HEK293 (cell line): ENCODE measurements at regions not wholly inside any gene's neighbourhood (a gene's known extent, or its start where the extent isn't known, plus 50 kb on each side); places are given as distances from the start of the nearest gene placed in this dataset.
A peak's percentile ranks its signal among the peaks of the same experiment; 100 is the strongest.

Experiments used
- CTCF ChIA-PET: fragments of 350-600 bp; formaldehyde crosslinking; extraction: SDS; loops from one replicate; lab custom pipeline; 2021; ENCODE audit warnings: antibody characterized with exemption; lab: Yijun Ruan, JAX
- POLR2A ChIA-PET: fragments of 300-600 bp; formaldehyde crosslinking; extraction: SDS; loops from one replicate; lab custom pipeline; 2020; ENCODE audit warnings: antibody characterized with exemption, inconsistent platforms; lab: Yijun Ruan, JAX
- H3K27ac ChIP-seq: fragments of 200-500 bp; sonication (Bioruptor generic); 2 replicates; pipeline ENCODE4 v1.5.1; 2014; ENCODE audit warnings: low read depth, low read length, control low read depth, inconsistent platforms; ENCODE audit errors: extremely low read depth
- H3K36me3 ChIP-seq, 2 experiments: fragments of 200-500 bp in 1 of 2; sonication (Bioruptor generic) in 1 of 2; 1 replicate in 1 of 2; 2 replicates in 1 of 2; pipeline ENCODE4 v1.5.1; 2014 to 2017; ENCODE audit warnings: inconsistent platforms in 2 of 2, low read length in 2 of 2; ENCODE audit not compliant: control insufficient read depth in 2 of 2, insufficient read depth in 1 of 2
- H3K4me1 ChIP-seq: fragments of 200-500 bp; sonication (Bioruptor generic); 2 replicates; pipeline ENCODE4 v1.5.1; 2014; ENCODE audit warnings: mild to moderate bottlenecking, low read length, inconsistent platforms; ENCODE audit not compliant: control insufficient read depth, insufficient read depth
- H3K4me3 ChIP-seq: 2 replicates; pipeline ENCODE4 v1.5.1; 2011; ENCODE audit warnings: low read depth, mild to moderate bottlenecking, control low read depth, low read length, moderate library complexity
- H3K9me3 ChIP-seq: fragments of 200-500 bp; sonication (Bioruptor generic); 2 replicates; pipeline ENCODE4 v1.5.1; 2014; ENCODE audit warnings: low read depth, low read length, inconsistent platforms; ENCODE audit not compliant: control insufficient read depth, insufficient read depth
- SETDB1 ChIP-seq: IDR thresholded peaks from one replicate; pipeline ENCODE4 v1.6.1; 2017; ENCODE audit warnings: mild to moderate bottlenecking, low read length, moderate library complexity, mixed read lengths; ENCODE audit not compliant: insufficient read length
- TCF7L2 ChIP-seq: IDR thresholded peaks from 2 replicates; pipeline ENCODE4 v1.6.1; 2011; ENCODE audit warnings: low read depth, mild to moderate bottlenecking, inconsistent platforms, low read length, moderate library complexity, borderline replicate concordance
- TRIM28 ChIP-seq: IDR thresholded peaks from 2 replicates; pipeline ENCODE4 v1.6.1; 2011; ENCODE audit warnings: low read length, control low read depth, borderline replicate concordance
- YY1 ChIP-seq: fragments of 450-650 bp; formaldehyde crosslinking; IDR thresholded peaks from 2 replicates; pipeline ENCODE4 v1.5.1; 2018; ENCODE audit warnings: missing biosample characterization, missing genetic modification characterization
- ZNF175 ChIP-seq: fragments of 450-650 bp; formaldehyde crosslinking; IDR thresholded peaks from 2 replicates; pipeline ENCODE4 v1.5.1; 2016; ENCODE audit warnings: missing biosample characterization, missing genetic modification characterization
- ZNF274 ChIP-seq, 2 experiments: fragments of 200-500 bp in 1 of 2; fragments of 450-650 bp in 1 of 2; sonication (Bioruptor generic) in 1 of 2; formaldehyde crosslinking in 1 of 2; IDR thresholded peaks; 2 replicates each; pipeline versions ENCODE4 v1.5.1 to v1.6.1; 2014 to 2016; ENCODE audit warnings: borderline replicate concordance in 1 of 2, inconsistent platforms in 1 of 2, low read length in 1 of 2, missing biosample characterization in 1 of 2, missing genetic modification characterization in 1 of 2
- ZNF311 ChIP-seq: fragments of 450-650 bp; formaldehyde crosslinking; IDR thresholded peaks from 2 replicates; pipeline ENCODE4 v1.5.1; 2017; ENCODE audit warnings: missing biosample characterization, missing genetic modification characterization, borderline replicate concordance
- ZNF404 ChIP-seq: fragments of 450-650 bp; formaldehyde crosslinking; IDR thresholded peaks from 2 replicates; pipeline ENCODE4 v1.5.1; 2017; ENCODE audit warnings: missing biosample characterization, missing genetic modification characterization
- ZNF514 ChIP-seq: fragments of 450-650 bp; formaldehyde crosslinking; IDR thresholded peaks from 2 replicates; pipeline ENCODE4 v1.5.1; 2016; ENCODE audit warnings: missing biosample characterization, missing genetic modification characterization
- ZNF530 ChIP-seq: fragments of 450-650 bp; formaldehyde crosslinking; IDR thresholded peaks from 2 replicates; pipeline ENCODE4 v1.5.1; 2016; ENCODE audit warnings: low read depth, missing biosample characterization, missing genetic modification characterization
- ZNF549 ChIP-seq: fragments of 450-650 bp; IDR thresholded peaks from 2 replicates; pipeline ENCODE4 v1.5.1; 2018; ENCODE audit warnings: missing biosample characterization, missing genetic modification characterization, mild to moderate bottlenecking, inconsistent platforms, moderate library complexity
- ZNF585B ChIP-seq: fragments of 450-650 bp; formaldehyde crosslinking; IDR thresholded peaks from 2 replicates; pipeline ENCODE4 v1.5.1; 2016; ENCODE audit warnings: missing biosample characterization, missing genetic modification characterization
- ZNF621 ChIP-seq: fragments of 450-650 bp; formaldehyde crosslinking; IDR thresholded peaks from 2 replicates; pipeline ENCODE4 v1.5.1; 2017; ENCODE audit warnings: missing biosample characterization, missing genetic modification characterization
- ZNF624 ChIP-seq: fragments of 450-650 bp; formaldehyde crosslinking; IDR thresholded peaks from 2 replicates; pipeline ENCODE4 v1.5.1; 2017; ENCODE audit warnings: missing biosample characterization, missing genetic modification characterization
- ZNF626 ChIP-seq: fragments of 450-650 bp; sonication (Bioruptor Pico); formaldehyde crosslinking; IDR thresholded peaks from 2 replicates; pipeline ENCODE4 v1.5.1; 2018; ENCODE audit warnings: missing biosample characterization, missing genetic modification characterization, inconsistent platforms
- TF ChIP-seq, protein P1 (sequence below): fragments of 450-650 bp; formaldehyde crosslinking; conservative IDR thresholded peaks from 2 replicates; pipeline ENCODE4 v1.5.1; 2016; ENCODE audit warnings: low read depth, missing biosample characterization, missing genetic modification characterization
- TF ChIP-seq, protein P2 (sequence below): fragments of 450-650 bp; formaldehyde crosslinking; IDR thresholded peaks from 2 replicates; pipeline ENCODE4 v1.5.1; 2016; ENCODE audit warnings: missing biosample characterization, missing genetic modification characterization

DNA sequence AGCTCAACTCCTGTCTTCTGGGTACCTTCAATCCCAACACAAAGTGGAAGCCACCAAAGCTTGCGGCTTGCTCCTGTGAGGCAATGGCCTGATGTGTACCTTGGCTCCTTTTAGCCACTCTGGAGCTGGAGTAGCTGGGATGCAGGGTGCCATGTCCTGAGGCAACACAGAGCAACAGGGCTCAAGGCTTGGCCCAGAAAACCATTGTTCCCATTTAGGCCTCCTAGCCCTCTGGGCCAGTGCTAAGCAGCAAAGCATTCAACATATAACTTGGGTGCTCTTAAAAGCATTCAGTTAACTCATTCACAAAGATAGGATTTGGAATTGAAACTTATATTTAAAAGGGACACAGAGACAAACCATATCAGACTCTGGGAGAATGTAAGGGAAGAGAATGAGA lies 194.5 kb upstream of the ARHGEF9 start:
- ChIA-PET POLR2A (no interaction called here), CTCF (no interaction called here)
- TF ChIP-seq TRIM28 (peak; percentile 70; the same call in 1 of the 2 replicates), TCF7L2 (no peak), SETDB1 (peak; percentile 47), ZNF274 (IDR thresholded peaks at IDR 0.05; ENCODE audit: low read length) (no peak), ZNF274 (tag by site-specific recombination; IDR thresholded peaks at IDR 0.05; ENCODE audit: borderline replicate concordance) (no peak), ZNF311 (tag by site-specific recombination) (no peak), ZNF585B (peak; percentile 97), ZNF514 (no peak), YY1 (no peak)
- TF ChIP-seq, protein P1, sequence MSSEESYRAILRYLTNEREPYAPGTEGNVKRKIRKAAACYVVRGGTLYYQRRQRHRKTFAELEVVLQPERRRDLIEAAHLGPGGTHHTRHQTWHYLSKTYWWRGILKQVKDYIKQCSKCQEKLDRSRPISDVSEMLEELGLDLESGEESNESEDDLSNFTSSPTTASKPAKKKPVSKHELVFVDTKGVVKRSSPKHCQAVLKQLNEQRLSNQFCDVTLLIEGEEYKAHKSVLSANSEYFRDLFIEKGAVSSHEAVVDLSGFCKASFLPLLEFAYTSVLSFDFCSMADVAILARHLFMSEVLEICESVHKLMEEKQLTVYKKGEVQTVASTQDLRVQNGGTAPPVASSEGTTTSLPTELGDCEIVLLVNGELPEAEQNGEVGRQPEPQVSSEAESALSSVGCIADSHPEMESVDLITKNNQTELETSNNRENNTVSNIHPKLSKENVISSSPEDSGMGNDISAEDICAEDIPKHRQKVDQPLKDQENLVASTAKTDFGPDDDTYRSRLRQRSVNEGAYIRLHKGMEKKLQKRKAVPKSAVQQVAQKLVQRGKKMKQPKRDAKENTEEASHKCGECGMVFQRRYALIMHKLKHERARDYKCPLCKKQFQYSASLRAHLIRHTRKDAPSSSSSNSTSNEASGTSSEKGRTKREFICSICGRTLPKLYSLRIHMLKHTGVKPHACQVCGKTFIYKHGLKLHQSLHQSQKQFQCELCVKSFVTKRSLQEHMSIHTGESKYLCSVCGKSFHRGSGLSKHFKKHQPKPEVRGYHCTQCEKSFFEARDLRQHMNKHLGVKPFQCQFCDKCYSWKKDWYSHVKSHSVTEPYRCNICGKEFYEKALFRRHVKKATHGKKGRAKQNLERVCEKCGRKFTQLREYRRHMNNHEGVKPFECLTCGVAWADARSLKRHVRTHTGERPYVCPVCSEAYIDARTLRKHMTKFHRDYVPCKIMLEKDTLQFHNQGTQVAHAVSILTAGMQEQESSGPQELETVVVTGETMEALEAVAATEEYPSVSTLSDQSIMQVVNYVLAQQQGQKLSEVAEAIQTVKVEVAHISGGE (tag by site-specific recombination) = no peak
- Histone ChIP-seq H3K27ac (no peak overlapping the region), H3K36me3 (no peaks in the 10 kb centered on the region), H3K4me3 (no peak overlapping the region), H3K4me1 (no peaks in the 10 kb centered on the region), H3K9me3 (peaks cover 9% of the 10 kb centered on the region)

DNA sequence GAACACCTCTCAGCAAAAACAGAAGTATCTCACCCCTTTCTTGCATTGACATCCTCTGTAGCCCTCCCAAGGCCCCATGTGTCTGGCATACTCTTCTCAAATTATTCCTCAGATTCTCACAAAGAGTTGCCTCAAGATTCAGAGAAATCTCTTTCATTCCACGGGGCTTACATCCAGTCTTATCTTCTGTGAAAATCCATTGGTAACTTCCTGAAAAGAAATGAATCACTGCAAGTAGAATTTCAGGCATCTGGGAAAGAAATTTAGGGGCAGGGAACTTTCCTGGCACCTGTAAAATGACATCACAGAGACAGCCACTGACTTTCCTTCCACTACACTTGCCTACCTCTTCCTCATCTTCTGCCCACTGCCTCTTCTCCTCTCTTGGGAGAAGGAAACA lies 182.5 kb upstream of the ARHGEF9 start:
- Histone ChIP-seq H3K27ac (no peak overlapping the region), H3K36me3 (no peaks in the 10 kb centered on the region), H3K4me3 (no peak overlapping the region), H3K4me1 (no peaks in the 10 kb centered on the region), H3K9me3 (no peaks in the 10 kb centered on the region; the same call in none of the 2 replicates)
- ChIA-PET CTCF (interaction anchor here (0.6 kb wide), 1 partner anchor 382 kb away, joined by 4 read pairs; no protein-coding TSS in a partner anchor), POLR2A (no interaction called here)
- TF ChIP-seq ZNF175 (no peak), ZNF530 (tag by site-specific recombination) (no peak), ZNF311 (tag by site-specific recombination) (no peak), ZNF549 (tag by site-specific recombination) (no peak), ZNF626 (tag by site-specific recombination) (no peak), ZNF621 (tag by site-specific recombination) (no peak), ZNF404 (tag by site-specific recombination) (no peak), ZNF624 (no peak), SETDB1 (no peak)
- TF ChIP-seq, protein P2, sequence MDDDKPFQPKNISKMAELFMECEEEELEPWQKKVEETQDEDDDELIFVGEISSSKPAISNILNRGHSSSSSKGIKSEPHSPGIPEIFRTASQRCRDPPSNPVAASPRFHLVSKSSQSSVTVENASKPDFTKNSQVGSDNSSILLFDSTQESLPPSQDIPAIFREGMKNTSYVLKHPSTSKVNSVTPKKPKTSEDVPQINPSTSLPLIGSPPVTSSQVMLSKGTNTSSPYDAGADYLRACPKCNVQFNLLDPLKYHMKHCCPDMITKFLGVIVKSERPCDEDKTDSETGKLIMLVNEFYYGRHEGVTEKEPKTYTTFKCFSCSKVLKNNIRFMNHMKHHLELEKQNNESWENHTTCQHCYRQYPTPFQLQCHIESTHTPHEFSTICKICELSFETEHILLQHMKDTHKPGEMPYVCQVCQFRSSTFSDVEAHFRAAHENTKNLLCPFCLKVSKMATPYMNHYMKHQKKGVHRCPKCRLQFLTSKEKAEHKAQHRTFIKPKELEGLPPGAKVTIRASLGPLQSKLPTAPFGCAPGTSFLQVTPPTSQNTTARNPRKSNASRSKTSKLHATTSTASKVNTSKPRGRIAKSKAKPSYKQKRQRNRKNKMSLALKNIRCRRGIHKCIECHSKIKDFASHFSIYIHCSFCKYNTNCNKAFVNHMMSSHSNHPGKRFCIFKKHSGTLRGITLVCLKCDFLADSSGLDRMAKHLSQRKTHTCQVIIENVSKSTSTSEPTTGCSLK (tag by site-specific recombination) = no peak
